Loucy (cell line): ENCODE measurements at regions not wholly inside any gene's neighbourhood (a gene's known extent, or its start where the extent isn't known, plus 50 kb on each side); places are given as distances from the start of the nearest gene placed in this dataset.

ENCODE experiments used
- H2AFZ ChIP-seq: fragments of 200-600 bp; sonication (generic); 2 replicates; pipeline ENCODE4 v1.6.0; 2016; ENCODE audit warnings: antibody characterized with exemption, mild to moderate bottlenecking, low read length, moderate library complexity
- H3F3A ChIP-seq: fragments of 200-600 bp; 2 replicates; pipeline ENCODE4 v1.6.0; 2016; ENCODE audit warnings: antibody characterized with exemption, low read depth, mild to moderate bottlenecking
- H3K27me3 ChIP-seq: fragments of 200-600 bp; sonication (generic); 2 replicates; pipeline ENCODE4 v1.6.1; 2014; ENCODE audit warnings: low read length, mild to moderate bottlenecking; ENCODE audit not compliant: insufficient read depth, poor library complexity, severe bottlenecking
- H3K36me3 ChIP-seq: fragments of 200-600 bp; sonication (generic); 2 replicates; pipeline ENCODE4 v1.6.1; 2016; ENCODE audit warnings: low read length; ENCODE audit not compliant: insufficient read depth
- H3K4me1 ChIP-seq: fragments of 200-600 bp; sonication (generic); 2 replicates; pipeline ENCODE4 v1.5.1; 2014; ENCODE audit warnings: low read length, mild to moderate bottlenecking; ENCODE audit not compliant: insufficient read depth, poor library complexity, severe bottlenecking
- H3K4me2 ChIP-seq: fragments of 200-600 bp; sonication (generic); 2 replicates; pipeline ENCODE4 v1.6.0; 2014; ENCODE audit warnings: antibody characterized with exemption, low read length, low read depth, mild to moderate bottlenecking; ENCODE audit not compliant: poor library complexity, severe bottlenecking
- H3K4me3 ChIP-seq: fragments of 200-600 bp; sonication (generic); 2 replicates; pipeline ENCODE4 v1.5.1; 2014; ENCODE audit warnings: low read length, mild to moderate bottlenecking, mixed read lengths; ENCODE audit not compliant: poor library complexity, severe bottlenecking
- H3K79me2 ChIP-seq: fragments of 200-600 bp; sonication (generic); 2 replicates; pipeline ENCODE4 v1.6.1; 2014; ENCODE audit warnings: low read length; ENCODE audit not compliant: insufficient read depth
- H3K9ac ChIP-seq: fragments of 200-600 bp; sonication (generic); 2 replicates; pipeline ENCODE4 v1.6.0; 2014; ENCODE audit warnings: mild to moderate bottlenecking, low read depth, low read length, moderate library complexity; ENCODE audit not compliant: poor library complexity, severe bottlenecking
- H3K9me2 ChIP-seq: fragments of 200-600 bp; sonication (generic); replicated peaks from 2 replicates; pipeline ENCODE4 v1.6.1; 2016; ENCODE audit warnings: low read depth, low read length, mixed read lengths
- H3K9me3 ChIP-seq: fragments of 200-600 bp; sonication (generic); 2 replicates; pipeline ENCODE4 v1.6.1; 2014; ENCODE audit warnings: mild to moderate bottlenecking, antibody characterized with exemption, low read length, low read depth; ENCODE audit not compliant: insufficient read depth
- H4K20me1 ChIP-seq: fragments of 200-600 bp; sonication (generic); 2 replicates; pipeline ENCODE4 v1.6.0; 2014; ENCODE audit warnings: antibody characterized with exemption, low read length, mild to moderate bottlenecking; ENCODE audit not compliant: insufficient read depth, poor library complexity, severe bottlenecking
- CTCF ChIP-seq: fragments of 200-600 bp; sonication (generic); conservative IDR thresholded peaks from 2 replicates; pipeline ENCODE4 v1.5.1; 2014; ENCODE audit warnings: mild to moderate bottlenecking, antibody characterized with exemption, low read length
- EZH2phosphoT487 ChIP-seq: fragments of 200-600 bp; IDR thresholded peaks from 2 replicates; pipeline ENCODE4 v1.6.1; 2018; ENCODE audit warnings: antibody characterized with exemption, mild to moderate bottlenecking, moderate library complexity, borderline replicate concordance

DNA sequence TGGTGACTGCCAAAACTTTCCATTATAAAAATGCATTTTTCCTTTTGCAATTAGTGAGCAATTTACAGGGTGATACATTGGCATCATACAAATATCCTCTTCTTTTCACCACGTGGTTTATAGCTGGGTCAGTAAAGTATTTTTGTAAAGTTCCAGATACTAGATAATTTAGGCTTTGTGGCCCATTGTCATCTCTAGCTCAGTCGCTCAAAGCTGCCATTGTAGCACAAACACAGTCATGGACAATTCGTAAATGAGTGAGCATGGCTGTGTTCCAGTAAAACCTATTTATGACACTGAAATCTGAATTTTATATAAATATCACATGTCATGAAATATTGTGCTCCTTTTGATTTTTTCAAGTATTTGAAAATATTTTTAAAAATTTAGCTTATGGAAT lies 162.9 kb downstream of the USP12 start:
- no peak for TF ChIP-seq EZH2phosphoT487
- no peaks in the 10 kb centered on the region for H3K27me3 ChIP-seq
- no peaks in the 10 kb centered on the region for H3K36me3 ChIP-seq
- H2AFZ ChIP-seq = no peak overlapping the region
- H3K9me3 ChIP-seq = no peaks in the 10 kb centered on the region
- no peak overlapping the region for H3K9ac ChIP-seq
- H4K20me1 ChIP-seq = no peaks in the 10 kb centered on the region
- H3K4me3 ChIP-seq = no peak overlapping the region
- no peaks in the 10 kb centered on the region for H3F3A ChIP-seq
- no peaks in the 10 kb centered on the region for H3K79me2 ChIP-seq
- H3K4me1 ChIP-seq = no peaks in the 10 kb centered on the region
- no peaks in the 10 kb centered on the region for H3K9me2 ChIP-seq
- no peak overlapping the region for H3K4me2 ChIP-seq

DNA sequence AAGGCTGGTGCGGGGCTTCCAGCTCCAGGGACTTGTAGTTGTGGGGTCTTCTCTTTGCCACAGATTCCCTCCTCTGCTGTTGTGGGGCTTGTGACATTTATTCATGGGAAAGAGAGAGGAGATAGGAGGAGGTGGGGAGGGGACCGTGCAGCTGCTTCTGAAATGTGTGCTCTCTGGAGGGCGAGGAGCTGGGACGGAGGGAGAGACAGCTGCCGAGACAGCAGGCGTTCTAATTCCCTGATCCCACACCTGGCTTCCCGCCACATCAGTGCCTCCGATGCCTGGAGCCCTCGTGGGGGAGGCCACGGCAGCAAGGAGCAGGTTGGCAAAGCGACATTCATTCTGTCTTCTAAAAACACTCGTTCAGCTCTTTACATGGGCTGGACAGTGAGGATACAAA lies 164.4 kb downstream of the USP12 start:
- no peaks in the 10 kb centered on the region for H3K79me2 ChIP-seq
- no peaks in the 10 kb centered on the region for H3K27me3 ChIP-seq
- no peak overlapping the region for H3K4me3 ChIP-seq
- H3K9me2 ChIP-seq = no peaks in the 10 kb centered on the region
- no peaks in the 10 kb centered on the region for H3K36me3 ChIP-seq
- no peak overlapping the region for H2AFZ ChIP-seq
- H3K4me1 ChIP-seq = no peaks in the 10 kb centered on the region
- no peaks in the 10 kb centered on the region for H3F3A ChIP-seq
- no peak overlapping the region for H3K9ac ChIP-seq
- TF ChIP-seq EZH2phosphoT487 (no peak), CTCF (no peak)
- H3K9me3 ChIP-seq = no peaks in the 10 kb centered on the region
- no peak overlapping the region for H3K4me2 ChIP-seq
- H4K20me1 ChIP-seq = no peaks in the 10 kb centered on the region

- Histone ChIP-seq H3K4me2 (no peak overlapping the region), H3K79me2 (no peaks in the 10 kb centered on the region), H3K4me3 (no peak overlapping the region), H3K4me1 (no peaks in the 10 kb centered on the region), H3K9me2 (no peaks in the 10 kb centered on the region), H3K9ac (no peak overlapping the region), H2AFZ (no peak overlapping the region), H3K9me3 (no peaks in the 10 kb centered on the region), H3F3A (no peaks in the 10 kb centered on the region), H4K20me1 (no peaks in the 10 kb centered on the region), H3K36me3 (no peaks in the 10 kb centered on the region), H3K27me3 (no peaks in the 10 kb centered on the region)
- TF ChIP-seq EZH2phosphoT487 (no peak), CTCF (no peak)
Observed at GRCh38 chr13:27006519-27007161, 165.0 kb downstream of the USP12 start.

DNA sequence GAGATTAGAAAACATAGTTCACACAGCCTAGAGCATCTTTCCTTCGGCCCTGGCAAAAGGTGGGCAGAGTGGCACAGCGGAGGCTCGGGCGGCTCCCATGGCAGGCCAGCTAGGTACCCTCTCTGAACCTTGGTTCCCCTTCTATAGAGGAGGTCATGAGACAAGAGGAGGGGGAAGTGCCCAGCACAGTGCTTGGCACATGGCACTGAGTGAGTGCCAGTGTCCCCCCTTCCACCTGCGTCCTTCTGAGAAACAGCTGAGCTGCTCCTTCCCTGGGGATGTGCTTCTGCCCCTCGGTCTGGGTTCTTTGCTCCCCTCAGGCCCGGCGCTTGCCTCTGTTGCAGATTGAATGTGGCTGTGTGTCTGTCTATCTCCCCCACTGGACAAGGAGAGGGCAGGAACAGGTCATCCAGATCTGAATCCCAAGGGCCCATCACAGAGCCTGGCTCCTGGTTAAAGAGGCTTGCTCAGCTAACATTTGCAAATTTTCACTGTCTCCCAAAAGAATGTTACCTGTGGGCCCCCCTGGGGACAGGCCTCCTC lies 165.6 kb downstream of the USP12 start:
- TF ChIP-seq EZH2phosphoT487 = no peak
- TF ChIP-seq CTCF = no peak
- no peaks in the 10 kb centered on the region for H3K9me3 ChIP-seq
- no peaks in the 10 kb centered on the region for H3K79me2 ChIP-seq
- no peaks in the 10 kb centered on the region for H4K20me1 ChIP-seq
- no peaks in the 10 kb centered on the region for H3F3A ChIP-seq
- H3K4me3 ChIP-seq = no peak overlapping the region
- no peaks in the 10 kb centered on the region for H3K36me3 ChIP-seq
- H3K4me2 ChIP-seq = no peak overlapping the region
- no peak overlapping the region for H2AFZ ChIP-seq
- no peak overlapping the region for H3K9ac ChIP-seq
- H3K27me3 ChIP-seq = no peaks in the 10 kb centered on the region
- H3K4me1 ChIP-seq = no peaks in the 10 kb centered on the region
- no peaks in the 10 kb centered on the region for H3K9me2 ChIP-seq
